ENCODE measurements at regions not wholly inside any gene's neighbourhood (a gene's known extent, or its start where the extent isn't known, plus 50 kb on each side); places are given as distances from the start of the nearest gene placed in this dataset.

DNA sequence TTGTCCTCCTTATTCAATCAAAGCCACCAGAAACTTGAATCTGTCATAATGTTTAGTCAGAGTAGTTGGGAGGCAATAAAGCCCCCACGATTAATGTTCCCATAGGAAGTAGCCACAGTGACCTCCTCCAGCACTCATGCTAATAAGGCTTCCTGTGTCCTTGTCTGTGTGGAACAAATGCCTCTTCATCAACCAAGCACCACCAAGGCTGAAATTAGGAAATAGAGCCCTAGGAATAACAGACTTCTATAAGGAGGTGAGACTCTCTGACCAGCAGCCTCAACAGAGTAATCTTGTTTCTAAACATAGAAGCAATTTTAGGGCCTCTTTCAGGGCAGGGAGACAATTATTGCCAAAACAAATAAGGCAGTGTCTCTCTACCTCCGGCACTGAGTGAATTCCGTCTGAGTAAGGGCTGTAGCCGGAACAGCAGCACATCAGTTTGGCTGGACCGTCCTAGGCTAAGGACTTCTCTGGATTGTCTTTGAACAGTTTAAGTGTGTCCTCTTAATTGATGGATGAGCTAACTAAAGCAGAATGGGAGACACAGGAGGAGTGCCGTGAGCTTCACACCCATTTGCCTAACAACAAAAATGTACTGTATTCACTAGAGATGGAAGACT is 329.2 kb upstream of the HAND2 start:
- no peak overlapping the region for H3K4me3 Mint-ChIP-seq
- Histone ChIP-seq H3K23ac (ENCODE audit: insufficient read length, low read depth, low read length) (no peak overlapping the region), H2BK5ac (ENCODE audit: insufficient read length, low read length) (no peak overlapping the region), H2AK5ac (ENCODE audit: insufficient read length, low read length) (no peak overlapping the region), H3K79me2 (ENCODE audit: insufficient read depth, low read length) (no peaks in the 10 kb centered on the region), H3K4me1 (ENCODE audit: insufficient read depth, low read length) (no peaks in the 10 kb centered on the region), H2BK15ac (ENCODE audit: low read depth, low read length) (no peak overlapping the region), H2BK20ac (ENCODE audit: low read depth, low read length, poor library complexity, severe bottlenecking) (no peak overlapping the region), H2AFZ (ENCODE audit: low read length) (no peak overlapping the region), H3K9me3 (ENCODE audit: control insufficient read depth, low read depth, low read length) (no peaks in the 10 kb centered on the region), H3K23me2 (ENCODE audit: insufficient read length, low read depth, low read length, poor library complexity, severe bottlenecking) (no peaks in the 10 kb centered on the region), H3K27ac (ENCODE audit: insufficient read length, low read depth, low read length) (no peak overlapping the region), H3K9ac (ENCODE audit: extremely low read depth, insufficient read length, low read length) (no peak overlapping the region), H3K4ac (ENCODE audit: low read depth, low read length) (no peak overlapping the region), H3K14ac (ENCODE audit: insufficient read depth, low read length) (no peak overlapping the region), H3K56ac (ENCODE audit: insufficient read length, low read depth, low read length) (no peak overlapping the region), H4K5ac (ENCODE audit: insufficient read length, low read depth, low read length) (no peak overlapping the region), H2BK12ac (ENCODE audit: insufficient read length, low read depth, low read length) (no peak overlapping the region), H4K20me1 (ENCODE audit: control insufficient read depth, insufficient read depth, insufficient read length) (no peaks in the 10 kb centered on the region), H4K91ac (ENCODE audit: insufficient read length, low read depth, low read length) (no peak overlapping the region), H3T11ph (ENCODE audit: low read length) (no peak overlapping the region), H2BK120ac (ENCODE audit: low read depth, low read length, poor library complexity, severe bottlenecking) (no peak overlapping the region), H3K27me3 (ENCODE audit: insufficient read depth, low read length) (no peaks in the 10 kb centered on the region), H3K18ac (ENCODE audit: insufficient read length, low read depth, low read length) (no peak overlapping the region), H3K79me1 (ENCODE audit: insufficient read depth, low read depth, low read length, poor library complexity, severe bottlenecking) (no peaks in the 10 kb centered on the region), H3K4me2 (ENCODE audit: insufficient read depth, insufficient read length, low read length) (no peak overlapping the region), H4K8ac (replicated peaks; ENCODE audit: insufficient read length, low read depth, low read length) (no peak overlapping the region)
- TF ChIP-seq, protein P1, sequence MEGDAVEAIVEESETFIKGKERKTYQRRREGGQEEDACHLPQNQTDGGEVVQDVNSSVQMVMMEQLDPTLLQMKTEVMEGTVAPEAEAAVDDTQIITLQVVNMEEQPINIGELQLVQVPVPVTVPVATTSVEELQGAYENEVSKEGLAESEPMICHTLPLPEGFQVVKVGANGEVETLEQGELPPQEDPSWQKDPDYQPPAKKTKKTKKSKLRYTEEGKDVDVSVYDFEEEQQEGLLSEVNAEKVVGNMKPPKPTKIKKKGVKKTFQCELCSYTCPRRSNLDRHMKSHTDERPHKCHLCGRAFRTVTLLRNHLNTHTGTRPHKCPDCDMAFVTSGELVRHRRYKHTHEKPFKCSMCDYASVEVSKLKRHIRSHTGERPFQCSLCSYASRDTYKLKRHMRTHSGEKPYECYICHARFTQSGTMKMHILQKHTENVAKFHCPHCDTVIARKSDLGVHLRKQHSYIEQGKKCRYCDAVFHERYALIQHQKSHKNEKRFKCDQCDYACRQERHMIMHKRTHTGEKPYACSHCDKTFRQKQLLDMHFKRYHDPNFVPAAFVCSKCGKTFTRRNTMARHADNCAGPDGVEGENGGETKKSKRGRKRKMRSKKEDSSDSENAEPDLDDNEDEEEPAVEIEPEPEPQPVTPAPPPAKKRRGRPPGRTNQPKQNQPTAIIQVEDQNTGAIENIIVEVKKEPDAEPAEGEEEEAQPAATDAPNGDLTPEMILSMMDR (conservative IDR thresholded peaks at IDR 0.05): no peak
- no peak for DNase-seq
- H3K9me3 Mint-ChIP-seq: peaks cover 0 to 2% of the 10 kb centered on the region in 2 experiments; a peak in 1 of 5 replicates
- H3K27ac Mint-ChIP-seq: no peak overlapping the region
- H3K4me1 Mint-ChIP-seq: no peaks in the 10 kb centered on the region
- no peaks in the 10 kb centered on the region for H3K36me3 Mint-ChIP-seq (ENCODE audit: insufficient read depth in 1 of 3, low read depth in 3 of 3)
- no peaks in the 10 kb centered on the region; the same call in 1 of the 2 replicates for H3K27me3 Mint-ChIP-seq (ENCODE audit: low read depth)
- WGBS (ENCODE audit: extremely low coverage, insufficient read length, low lambda C conversion rate): no CpG with 5 or more reads among the region's 6 CpGs
